K562 (cell line): ENCODE measurements at regions not wholly inside any gene's neighbourhood (a gene's known extent, or its start where the extent isn't known, plus 50 kb on each side); places are given as distances from the start of the nearest gene placed in this dataset.
"Not testable (repeated sequence)": the region's sequence is repeated elsewhere in the genome, so short reads cannot be mapped to it uniquely, and the experiment has no call there.

Experiments used
- ATAC-seq: fragments of 200-7000 bp; cut with Tn5 transposase; 3 replicates; pipeline ENCODE4 v1.9.1; 2020; ENCODE audit warnings: moderate library complexity
- BruUV-seq: library from RNA; stranded (reverse); fragments of 400-500 nt; replicated peaks from 2 replicates; lab custom pipeline; 2021; lab: Mats Ljungman, UMichigan
- CTCF ChIA-PET: fragments of 300-600 bp; formaldehyde crosslinking; extraction: SDS; loops from one replicate; lab custom pipeline; 2021; ENCODE audit warnings: low intra/inter-chr PET ratio; lab: Yijun Ruan, JAX
- POLR2A ChIA-PET: fragments of 300-600, 350-650 bp; sonication (Branson Sonifier 250); formaldehyde crosslinking; extraction: SDS; loops from one replicate; lab custom pipeline; 2021; ENCODE audit warnings: antibody characterized with exemption, inconsistent platforms; lab: Yijun Ruan, JAX
- DNase-seq, 4 experiments: peaks; one replicate each; pipeline versions ENCODE4 v3.0.0 to v3.0.0-alpha.2; 2011 to 2018; ENCODE audit warnings: low spot score in 3 of 4, mixed read lengths in 3 of 4; ENCODE audit errors: extremely low read depth in 1 of 4
- FAIRE-seq: peaks from 2 replicates; lab custom pipeline; 2011; peaks lifted over from hg19 to GRCh38; lab: Jason Lieb, UNC
- H2AFZ ChIP-seq: 2 replicates; pipeline ENCODE4 v1.6.0; 2011; ENCODE audit warnings: low read depth, low read length, control low read depth, inconsistent platforms
- H3K27ac ChIP-seq: fragments of 200-600 bp; 3 replicates; pipeline ENCODE4 v1.8.0; 2011; ENCODE audit warnings: low read depth, mild to moderate bottlenecking, control low read depth, inconsistent platforms, low read length, moderate library complexity, mixed read lengths; ENCODE audit errors: extremely low read depth
- H3K27me3 ChIP-seq, 2 experiments: fragments of 300-600 bp in 1 of 2; 2 replicates in 1 of 2; 3 replicates in 1 of 2; pipeline versions ENCODE4 v1.6.0 to v1.8.0; 2011; ENCODE audit warnings: inconsistent platforms in 2 of 2, low read length in 2 of 2, mild to moderate bottlenecking in 1 of 2, mixed read lengths in 1 of 2, moderate library complexity in 1 of 2; ENCODE audit not compliant: control insufficient read depth in 2 of 2, insufficient read depth in 2 of 2
- H3K36me3 ChIP-seq: fragments of 300-600 bp; 3 replicates; pipeline ENCODE4 v1.8.0; 2011; ENCODE audit warnings: mild to moderate bottlenecking, low read length, inconsistent platforms; ENCODE audit not compliant: control insufficient read depth, insufficient read depth
- H3K4me1 ChIP-seq, 2 experiments: fragments of 200-600 bp in 1 of 2; replicated peaks in 1 of 2; 2 replicates in 1 of 2; 3 replicates in 1 of 2; pipeline versions ENCODE4 v1.5.1 to v1.8.0; 2011; ENCODE audit warnings: inconsistent platforms in 2 of 2, low read length in 2 of 2, mild to moderate bottlenecking in 1 of 2, mixed read lengths in 1 of 2, moderate library complexity in 1 of 2; ENCODE audit not compliant: control insufficient read depth in 2 of 2, insufficient read depth in 2 of 2
- H3K4me2 ChIP-seq: 2 replicates; pipeline ENCODE4 v1.6.1; 2011; ENCODE audit warnings: low read length, control low read depth, inconsistent platforms, mixed read lengths; ENCODE audit not compliant: insufficient read depth
- H3K4me3 ChIP-seq: fragments of 200-600 bp; sonication (generic), shearing (Covaris generic); 2 replicates; pipeline ENCODE4 v1.5.1; 2016; ENCODE audit warnings: control low read depth, inconsistent platforms
- H3K79me2 ChIP-seq: fragments of 200-600 bp; 3 replicates; pipeline ENCODE4 v1.8.0; 2011; ENCODE audit warnings: low read length, inconsistent platforms; ENCODE audit not compliant: control insufficient read depth, insufficient read depth
- H3K9ac ChIP-seq, 2 experiments: 2 replicates each; pipeline versions ENCODE4 v1.6.0 to v1.6.1; 2011; ENCODE audit warnings: low read depth in 2 of 2, low read length in 2 of 2, control low read depth in 1 of 2, inconsistent platforms in 1 of 2, mild to moderate bottlenecking in 1 of 2, mixed read lengths in 1 of 2; ENCODE audit not compliant: insufficient read depth in 1 of 2
- H3K9me1 ChIP-seq: one replicate; pipeline ENCODE4 v1.6.0; 2011; ENCODE audit warnings: inconsistent platforms, mild to moderate bottlenecking, low read length, moderate library complexity; ENCODE audit not compliant: control insufficient read depth, insufficient read depth
- H3K9me3 ChIP-seq: replicated peaks from 2 replicates; pipeline ENCODE4 v1.5.1; 2011; ENCODE audit warnings: low read depth, low read length, inconsistent platforms; ENCODE audit not compliant: control insufficient read depth, insufficient read depth
- H4K20me1 ChIP-seq: replicated peaks from 2 replicates; pipeline ENCODE4 v1.6.1; 2011; ENCODE audit warnings: low read length, inconsistent platforms, mixed read lengths; ENCODE audit not compliant: control insufficient read depth, insufficient read depth
- POLR2A ChIP-seq: fragments of 450-650 bp; conservative IDR thresholded peaks from 2 replicates; pipeline ENCODE4 v1.6.1; 2016
- SMAD4 ChIP-seq: fragments of 250-450 bp; sonication (Bioruptor Pico); conservative IDR thresholded peaks from 2 replicates; pipeline ENCODE4 v1.8.0; 2021; ENCODE audit warnings: inconsistent platforms, mild to moderate bottlenecking, moderate library complexity
- ZNF165 ChIP-seq: fragments of 250-450 bp; sonication (Bioruptor Pico); IDR thresholded peaks from 2 replicates; pipeline ENCODE4 v1.4.0; 2020; ENCODE audit warnings: borderline replicate concordance
- WGBS: fragments of 100-300 bp; shearing (Covaris generic); methylation state at CpG from one replicate; pipeline ENCODE4 v1.1.6; 2016; ENCODE audit warnings: low coverage, mixed read lengths; ENCODE audit not compliant: insufficient coverage; ENCODE audit errors: missing lambda C conversion rate; 5-methylcytosine and 5-hydroxymethylcytosine counted together
- in situ Hi-C: fragments of 300-500 bp; cut with MboI; formaldehyde crosslinking; loops from 4 replicates; pipeline ENCODE4 v1.15.0; 2018; ENCODE audit warnings: inconsistent platforms, mixed read lengths
- intact Hi-C: fragments of 100-400 bp; cut with micrococcal nuclease; formaldehyde crosslinking; loops from 2 replicates; pipeline ENCODE4 v1.14.2; 2022
- TF ChIP-seq, protein P1 (sequence below), 3 experiments: fragments of 200-800 bp in 1 of 3; sonication (Bioruptor generic) in 1 of 3; sonication (generic) in 1 of 3; formaldehyde crosslinking in 1 of 3; IDR thresholded peaks; 2 replicates each; pipeline versions ENCODE4 v1.6.1 to v1.8.0; 2016 to 2022; ENCODE audit warnings: mild to moderate bottlenecking in 2 of 3, missing compliant biosample characterization in 2 of 3, missing genetic modification characterization in 2 of 3, missing genetic modification reagents in 1 of 3
- TF ChIP-seq, protein P2 (sequence below): IDR thresholded peaks from 3 replicates; pipeline ENCODE4 v1.6.1; 2011; ENCODE audit warnings: borderline replicate concordance, mild to moderate bottlenecking; ENCODE audit not compliant: insufficient read length, insufficient read depth

DNA sequence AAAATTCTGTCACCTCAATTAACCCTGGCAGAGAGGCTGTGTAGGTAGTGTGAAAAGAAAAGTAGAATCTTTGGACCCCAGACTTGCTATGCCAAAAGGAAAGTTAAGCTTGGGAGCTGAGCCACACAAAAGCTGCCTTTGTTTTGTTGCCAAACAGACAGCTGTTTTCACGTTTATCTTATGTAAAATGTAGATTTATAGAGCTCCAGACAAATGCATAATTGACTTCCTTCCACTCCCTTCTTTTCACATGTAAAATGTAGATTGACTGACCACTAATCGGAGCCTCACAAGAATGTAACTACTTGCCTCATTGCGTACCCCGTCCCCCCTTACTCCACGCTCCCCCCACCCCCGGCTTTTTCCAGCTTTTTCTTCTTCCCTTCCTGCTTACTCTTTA, 2302.2 kb upstream of the RAG2 start:
- CTCF ChIA-PET: no interaction called here
- FAIRE-seq: no peak
- intact Hi-C loops: no loop called here

DNA sequence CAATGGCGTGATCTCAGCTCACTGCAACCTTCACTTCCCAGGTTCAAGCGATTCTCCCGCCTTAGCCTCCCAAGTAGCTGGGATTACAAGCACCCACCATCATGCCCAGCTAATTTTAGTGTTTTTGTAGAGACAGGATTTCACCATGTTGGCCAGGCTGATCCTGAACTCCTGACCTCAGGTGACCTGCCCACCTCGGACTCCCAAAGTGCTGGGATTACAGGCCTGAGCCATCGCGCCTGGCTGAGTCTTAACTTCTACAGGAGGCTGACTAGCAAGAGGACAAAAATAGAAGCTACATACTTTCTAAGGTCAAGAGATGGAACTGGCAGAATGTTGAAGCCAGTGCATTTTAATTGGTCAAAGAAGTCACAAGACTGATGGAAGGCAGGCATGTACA, 2296.2 kb upstream of the RAG2 start:
- H3K9ac ChIP-seq, BruUV-seq, H3K4me1 ChIP-seq, H3K9me1 ChIP-seq, H3K9me3 ChIP-seq, H3K4me2 ChIP-seq, H3K27ac ChIP-seq, H3K4me3 ChIP-seq, H4K20me1 ChIP-seq, DNase-seq, in situ Hi-C loops, H3K36me3 ChIP-seq, CTCF ChIA-PET, ATAC-seq, H3K79me2 ChIP-seq, H3K27me3 ChIP-seq, H2AFZ ChIP-seq, intact Hi-C loops, FAIRE-seq: not testable (repeated sequence)
- POLR2A ChIA-PET: interaction anchor here (0.6 kb wide), 1 partner anchor 466 kb away, joined by 4 read pairs; no protein-coding TSS in a partner anchor
- WGBS: 3% methylated on average over 6 of the region's 6 CpGs

More for the DNA sequence above, 2302.2 kb upstream of the RAG2 start:
- no peak for ATAC-seq
- DNase-seq: no peak
- Histone ChIP-seq H3K27me3 (no peaks in the 10 kb centered on the region), H3K9me3 (peaks cover 2% of the 10 kb centered on the region; the same call in 1 of the 2 replicates), H3K79me2 (no peaks in the 10 kb centered on the region), H3K9me1 (no peaks in the 10 kb centered on the region), H3K36me3 (no peaks in the 10 kb centered on the region), H3K27ac (no peak overlapping the region), H2AFZ (no peak overlapping the region), H3K4me3 (no peak overlapping the region), H3K9ac (no peak overlapping the region), H3K4me2 (no peak overlapping the region), H4K20me1 (no peaks in the 10 kb centered on the region), H3K4me1 (no peaks in the 10 kb centered on the region)
- WGBS: 2% methylated on average over 6 of the region's 6 CpGs
- TF ChIP-seq ZNF165 (CRISPR knock-in tag): no peak
- TF ChIP-seq SMAD4 (CRISPR knock-in tag): no peak
- TF ChIP-seq POLR2A: no peak
- TF ChIP-seq, protein P1, sequence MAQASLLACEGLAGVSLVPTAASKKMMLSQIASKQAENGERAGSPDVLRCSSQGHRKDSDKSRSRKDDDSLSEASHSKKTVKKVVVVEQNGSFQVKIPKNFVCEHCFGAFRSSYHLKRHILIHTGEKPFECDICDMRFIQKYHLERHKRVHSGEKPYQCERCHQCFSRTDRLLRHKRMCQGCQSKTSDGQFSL (CRISPR knock-in tag; IDR thresholded peaks at IDR 0.05): no peak
- TF ChIP-seq, protein P1 (tag; IDR thresholded peaks at IDR 0.05): no peak
- TF ChIP-seq, protein P2, sequence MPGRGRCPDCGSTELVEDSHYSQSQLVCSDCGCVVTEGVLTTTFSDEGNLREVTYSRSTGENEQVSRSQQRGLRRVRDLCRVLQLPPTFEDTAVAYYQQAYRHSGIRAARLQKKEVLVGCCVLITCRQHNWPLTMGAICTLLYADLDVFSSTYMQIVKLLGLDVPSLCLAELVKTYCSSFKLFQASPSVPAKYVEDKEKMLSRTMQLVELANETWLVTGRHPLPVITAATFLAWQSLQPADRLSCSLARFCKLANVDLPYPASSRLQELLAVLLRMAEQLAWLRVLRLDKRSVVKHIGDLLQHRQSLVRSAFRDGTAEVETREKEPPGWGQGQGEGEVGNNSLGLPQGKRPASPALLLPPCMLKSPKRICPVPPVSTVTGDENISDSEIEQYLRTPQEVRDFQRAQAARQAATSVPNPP: no peak
- in situ Hi-C loops: no loop called here
- POLR2A ChIA-PET: no interaction called here
- no TSS peak for BruUV-seq
